ENCODE measurements at regions not wholly inside any gene's neighbourhood (a gene's known extent, or its start where the extent isn't known, plus 50 kb on each side); places are given as distances from the start of the nearest gene placed in this dataset.

DNA sequence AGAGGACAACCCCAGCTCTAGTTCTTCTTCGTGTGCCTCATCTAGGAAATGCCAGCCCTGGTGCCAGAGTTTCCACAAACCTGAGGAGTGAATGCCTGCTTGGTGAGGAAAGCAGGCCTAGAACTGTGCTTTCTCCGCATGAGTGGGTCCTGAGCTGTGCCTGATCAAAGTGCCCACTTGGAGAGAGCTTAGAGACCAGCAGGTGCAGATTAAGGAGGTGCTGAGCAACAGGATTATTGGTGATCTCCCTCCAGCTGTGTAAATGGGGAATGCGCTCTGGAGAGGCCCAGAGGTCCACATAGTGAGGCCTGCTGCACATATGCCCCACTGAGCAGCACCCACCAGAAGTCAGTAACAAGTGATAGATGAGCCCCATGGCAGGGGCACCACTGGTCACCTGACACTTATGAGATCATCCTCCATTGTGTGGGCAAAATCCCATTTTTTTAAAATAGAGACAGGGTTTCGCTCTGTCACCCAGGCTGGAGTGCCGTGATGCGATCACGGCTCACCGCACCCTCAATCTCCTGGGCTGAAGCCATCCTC, 127.2 kb upstream of the ZC3H12A start:
- Mint-ChIP-seq H3K4me3 (ENCODE audit: low read depth, unreplicated experiment) (no peak overlapping the region), H3K36me3 (ENCODE audit: insufficient read depth, unreplicated experiment) (no peaks in the 10 kb centered on the region), H3K27me3 (ENCODE audit: unreplicated experiment) (peaks cover 87% of the 10 kb centered on the region), H3K27ac (ENCODE audit: unreplicated experiment) (no peak overlapping the region), H3K9me3 (ENCODE audit: low read depth, unreplicated experiment) (no peaks in the 10 kb centered on the region), H3K4me1 (ENCODE audit: low read depth, unreplicated experiment) (no peaks in the 10 kb centered on the region)
- TF ChIP-seq, protein P1, sequence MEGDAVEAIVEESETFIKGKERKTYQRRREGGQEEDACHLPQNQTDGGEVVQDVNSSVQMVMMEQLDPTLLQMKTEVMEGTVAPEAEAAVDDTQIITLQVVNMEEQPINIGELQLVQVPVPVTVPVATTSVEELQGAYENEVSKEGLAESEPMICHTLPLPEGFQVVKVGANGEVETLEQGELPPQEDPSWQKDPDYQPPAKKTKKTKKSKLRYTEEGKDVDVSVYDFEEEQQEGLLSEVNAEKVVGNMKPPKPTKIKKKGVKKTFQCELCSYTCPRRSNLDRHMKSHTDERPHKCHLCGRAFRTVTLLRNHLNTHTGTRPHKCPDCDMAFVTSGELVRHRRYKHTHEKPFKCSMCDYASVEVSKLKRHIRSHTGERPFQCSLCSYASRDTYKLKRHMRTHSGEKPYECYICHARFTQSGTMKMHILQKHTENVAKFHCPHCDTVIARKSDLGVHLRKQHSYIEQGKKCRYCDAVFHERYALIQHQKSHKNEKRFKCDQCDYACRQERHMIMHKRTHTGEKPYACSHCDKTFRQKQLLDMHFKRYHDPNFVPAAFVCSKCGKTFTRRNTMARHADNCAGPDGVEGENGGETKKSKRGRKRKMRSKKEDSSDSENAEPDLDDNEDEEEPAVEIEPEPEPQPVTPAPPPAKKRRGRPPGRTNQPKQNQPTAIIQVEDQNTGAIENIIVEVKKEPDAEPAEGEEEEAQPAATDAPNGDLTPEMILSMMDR (IDR thresholded peaks at IDR 0.05; ENCODE audit: unreplicated experiment) = no peak
- no TSS peak for BruUV-seq (replicated peaks)
- CTCF ChIA-PET = no interaction called here
- no peak for DNase-seq
- intact Hi-C loops (cut with micrococcal nuclease; ENCODE audit: unreplicated experiment) = no loop called here

DNA sequence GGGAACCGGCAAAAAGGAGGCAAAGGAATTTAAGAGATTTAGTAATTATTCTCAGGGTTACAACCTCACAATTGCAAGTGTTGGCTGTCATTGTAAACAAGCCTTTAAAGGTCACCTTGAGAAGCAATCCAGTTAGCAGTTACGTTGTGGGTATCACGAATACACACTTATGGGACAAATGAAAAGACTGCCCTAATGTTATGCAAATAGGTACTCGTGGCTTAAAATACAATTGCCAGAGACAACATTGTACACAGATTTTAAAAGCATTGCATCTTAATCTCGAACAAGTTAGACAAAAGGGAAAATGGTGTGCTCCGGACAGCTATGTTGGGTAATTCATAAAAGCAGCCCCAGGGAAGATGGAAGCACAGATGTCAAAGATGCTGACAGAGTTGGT, 120.5 kb upstream of the ZC3H12A start:
- TF ChIP-seq, protein P1 (IDR thresholded peaks at IDR 0.05; ENCODE audit: unreplicated experiment) = no peak
- no TSS peak for BruUV-seq (replicated peaks)
- no peak for DNase-seq
- H3K27me3 Mint-ChIP-seq (ENCODE audit: unreplicated experiment) = peaks cover 92% of the 10 kb centered on the region
- CTCF ChIA-PET = no interaction called here
- intact Hi-C loops (cut with micrococcal nuclease; ENCODE audit: unreplicated experiment) = no loop called here
- no peak overlapping the region for H3K4me3 Mint-ChIP-seq (ENCODE audit: low read depth, unreplicated experiment)
- H3K4me1 Mint-ChIP-seq (ENCODE audit: low read depth, unreplicated experiment) = no peaks in the 10 kb centered on the region
- H3K36me3 Mint-ChIP-seq (ENCODE audit: insufficient read depth, unreplicated experiment) = no peaks in the 10 kb centered on the region
- no peak overlapping the region for H3K27ac Mint-ChIP-seq (ENCODE audit: unreplicated experiment)
- no peaks in the 10 kb centered on the region for H3K9me3 Mint-ChIP-seq (ENCODE audit: low read depth, unreplicated experiment)

DNA sequence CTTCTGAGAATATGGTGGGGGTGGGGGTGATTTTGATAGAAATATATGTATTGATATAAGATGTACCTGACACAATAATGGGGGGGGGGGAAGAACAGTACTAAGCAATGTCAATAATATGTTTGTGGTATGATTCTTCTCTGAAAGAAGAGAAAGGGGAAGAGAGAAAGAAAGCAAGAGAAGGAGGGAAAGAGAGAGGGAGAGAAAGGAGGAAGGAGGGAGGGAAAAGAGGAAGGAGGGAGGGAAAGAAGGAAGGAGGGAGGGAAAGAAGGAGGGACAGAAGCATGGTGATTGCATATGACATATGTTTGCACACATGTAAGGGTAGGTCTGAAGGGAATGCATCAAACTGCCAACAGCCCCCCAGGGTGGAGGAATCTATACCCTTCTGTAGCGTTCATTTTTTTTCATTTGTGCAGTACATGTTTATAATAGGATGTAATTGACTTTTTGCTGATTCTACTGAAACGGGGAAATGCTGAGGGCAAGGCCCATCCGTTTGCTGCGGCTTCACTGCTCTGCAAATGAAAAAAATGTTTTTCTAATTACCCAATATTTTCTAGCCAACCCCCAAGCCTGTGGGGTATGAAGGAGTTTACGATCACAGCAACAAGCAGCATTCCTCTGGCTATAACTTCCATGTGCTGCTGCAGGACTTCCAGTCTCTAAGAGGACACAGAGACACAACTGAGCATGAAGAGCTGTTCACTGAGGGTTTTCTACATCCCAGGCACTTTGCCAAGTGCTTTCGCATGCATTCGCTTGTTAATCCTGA, 119.3 kb upstream of the ZC3H12A start:
- CTCF ChIA-PET = no interaction called here
- Mint-ChIP-seq H3K9me3 (ENCODE audit: low read depth, unreplicated experiment) (no peaks in the 10 kb centered on the region), H3K27ac (ENCODE audit: unreplicated experiment) (no peak overlapping the region), H3K36me3 (ENCODE audit: insufficient read depth, unreplicated experiment) (no peaks in the 10 kb centered on the region), H3K27me3 (ENCODE audit: unreplicated experiment) (peaks cover 90% of the 10 kb centered on the region), H3K4me3 (ENCODE audit: low read depth, unreplicated experiment) (no peak overlapping the region), H3K4me1 (ENCODE audit: low read depth, unreplicated experiment) (no peaks in the 10 kb centered on the region)
- BruUV-seq (replicated peaks) = no TSS peak
- no peak for DNase-seq
- intact Hi-C loops (cut with micrococcal nuclease; ENCODE audit: unreplicated experiment) = no loop called here
- TF ChIP-seq, protein P1 (IDR thresholded peaks at IDR 0.05; ENCODE audit: unreplicated experiment) = no peak

DNA sequence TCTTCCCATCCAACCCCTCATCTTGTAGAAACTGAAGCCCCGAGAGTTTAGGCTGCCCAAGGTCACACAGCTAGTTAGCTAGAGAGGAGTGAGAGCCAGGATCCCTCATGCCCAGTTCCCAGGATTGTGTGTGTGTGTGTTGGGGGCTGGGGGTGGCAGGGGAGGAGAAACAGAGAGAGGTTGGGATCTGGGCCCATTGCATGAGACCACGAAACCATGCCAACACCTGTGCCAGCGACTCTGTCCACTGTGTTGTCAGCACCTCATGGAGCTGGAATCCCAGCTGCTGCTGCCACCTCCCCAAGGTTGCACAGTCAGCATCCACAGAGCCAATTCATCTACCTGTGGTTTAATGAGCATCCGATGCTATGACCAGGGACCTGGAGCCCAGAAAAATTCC, 115.4 kb upstream of the ZC3H12A start:
- no peak for DNase-seq
- CTCF ChIA-PET = no interaction called here
- H3K4me3 Mint-ChIP-seq (ENCODE audit: low read depth, unreplicated experiment) = no peak overlapping the region
- H3K27me3 Mint-ChIP-seq (ENCODE audit: unreplicated experiment) = peaks cover 97% of the 10 kb centered on the region
- no TSS peak for BruUV-seq (replicated peaks)
- H3K9me3 Mint-ChIP-seq (ENCODE audit: low read depth, unreplicated experiment) = no peaks in the 10 kb centered on the region
- H3K4me1 Mint-ChIP-seq (ENCODE audit: low read depth, unreplicated experiment) = no peaks in the 10 kb centered on the region
- H3K36me3 Mint-ChIP-seq (ENCODE audit: insufficient read depth, unreplicated experiment) = no peaks in the 10 kb centered on the region
- intact Hi-C loops (cut with micrococcal nuclease; ENCODE audit: unreplicated experiment) = no loop called here
- TF ChIP-seq, protein P1 (IDR thresholded peaks at IDR 0.05; ENCODE audit: unreplicated experiment) = no peak
- H3K27ac Mint-ChIP-seq (ENCODE audit: unreplicated experiment) = no peak overlapping the region
